GM12891 (cell line): ENCODE measurements at regions not wholly inside any gene's neighbourhood (a gene's known extent, or its start where the extent isn't known, plus 50 kb on each side); places are given as distances from the start of the nearest gene placed in this dataset.

Experiments
- PAX5 ChIP-seq: IDR thresholded peaks from 2 replicates; pipeline ENCODE4 v1.6.1; 2011; ENCODE audit warnings: low read length, moderate library complexity, mild to moderate bottlenecking; ENCODE audit not compliant: insufficient read depth, severe bottlenecking
- POLR2A ChIP-seq: IDR thresholded peaks from 2 replicates; pipeline ENCODE4 v1.6.1; 2011; ENCODE audit warnings: low read depth, low read length, control low read depth
- POLR2AphosphoS5 ChIP-seq: IDR thresholded peaks from 2 replicates; pipeline ENCODE4 v1.6.1; 2011; ENCODE audit warnings: low read depth, low read length, control low read depth
- SPI1 ChIP-seq: IDR thresholded peaks from 2 replicates; pipeline ENCODE4 v1.6.1; 2011; ENCODE audit warnings: low read depth, low read length, control low read depth
- TAF1 ChIP-seq: IDR thresholded peaks from 2 replicates; pipeline ENCODE4 v1.6.1; 2011; ENCODE audit warnings: low read depth, low read length, control low read depth

- TF ChIP-seq TAF1 (no peak), POLR2AphosphoS5 (no peak), POLR2A (no peak), PAX5 (no peak), SPI1 (no peak)
Measured at GRCh38 chr2:107688135-107688534, 138.6 kb upstream of the RGPD4 start.
